ENCODE measurements at regions not wholly inside any gene's neighbourhood (a gene's known extent, or its start where the extent isn't known, plus 50 kb on each side); places are given as distances from the start of the nearest gene placed in this dataset.
"Not testable (repeated sequence)": the region's sequence is repeated elsewhere in the genome, so short reads cannot be mapped to it uniquely, and the experiment has no call there.

- no peak for DNase-seq
Observed at GRCh38 chr3:94615275-94616065, 552.6 kb downstream of the NSUN3 start.

- DNase-seq, result no peak
Observed at GRCh38 chr3:94616833-94617232, 554.0 kb downstream of the NSUN3 start.

DNA sequence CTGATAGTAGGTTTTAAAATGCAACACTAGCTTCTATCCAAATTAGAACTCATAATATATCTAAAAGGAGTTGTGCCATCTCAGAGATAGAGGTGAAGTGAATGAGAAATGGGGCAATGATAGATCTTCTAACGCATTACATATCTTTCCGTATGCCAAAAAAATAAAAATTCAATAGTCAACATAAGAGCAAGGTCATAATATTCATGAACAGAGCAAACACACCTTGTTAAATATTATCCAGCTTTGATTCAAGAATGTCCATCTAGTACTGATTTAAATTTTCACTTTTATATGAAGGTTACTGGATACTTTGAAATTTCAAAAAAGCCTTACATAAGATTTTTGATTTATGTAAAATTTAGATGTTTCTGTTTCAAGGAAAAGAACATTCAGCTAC, 554.5 kb downstream of the NSUN3 start:
- no peak for DNase-seq

- no peak for DNase-seq
Observed at GRCh38 chr3:94619643-94620042, 556.8 kb downstream of the NSUN3 start.

DNA sequence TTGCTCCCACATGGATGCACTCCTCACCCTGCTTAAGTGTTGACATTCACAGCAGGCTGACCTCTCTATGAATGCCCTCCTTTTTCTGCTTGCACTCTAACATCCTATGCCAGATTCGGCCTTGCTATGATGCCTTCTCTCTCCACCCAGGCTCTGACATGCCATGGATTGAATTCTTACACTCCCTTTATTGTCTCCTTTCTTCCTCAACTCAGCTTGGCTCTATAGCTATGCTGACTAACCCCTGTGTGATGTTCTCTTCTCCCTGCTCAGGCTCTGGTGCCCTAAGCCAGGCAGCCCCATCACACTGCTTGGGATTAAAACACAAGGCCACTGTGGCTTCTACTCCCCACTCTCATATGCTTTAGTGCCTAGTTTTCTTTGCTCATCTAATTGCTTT, 563.7 kb downstream of the NSUN3 start:
- DNase-seq, result no peak

- DNase-seq, result no peak
Observed at GRCh38 chr3:94627689-94628088, 564.8 kb downstream of the NSUN3 start.

DNA sequence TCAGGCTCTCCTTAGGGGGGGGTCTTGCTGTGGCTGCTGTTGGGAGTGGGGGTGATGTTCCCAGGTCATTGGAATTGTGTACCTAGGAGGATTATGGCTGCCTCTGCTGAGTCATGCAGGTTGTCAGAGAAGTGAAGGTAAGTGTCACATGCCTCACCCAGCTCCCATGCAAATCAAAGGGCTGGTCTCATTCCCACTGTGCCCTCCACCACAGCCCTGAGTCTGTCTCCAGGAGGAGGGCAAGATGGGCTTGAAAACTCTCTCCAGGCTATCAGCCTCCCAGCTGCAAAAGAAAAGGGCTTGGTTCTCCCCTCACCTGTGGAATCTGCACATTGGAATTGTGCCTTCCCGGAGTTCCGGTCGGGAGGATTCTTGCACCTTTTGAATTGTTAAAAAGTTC, 580.5 kb downstream of the NSUN3 start:
- no peak for DNase-seq

DNA sequence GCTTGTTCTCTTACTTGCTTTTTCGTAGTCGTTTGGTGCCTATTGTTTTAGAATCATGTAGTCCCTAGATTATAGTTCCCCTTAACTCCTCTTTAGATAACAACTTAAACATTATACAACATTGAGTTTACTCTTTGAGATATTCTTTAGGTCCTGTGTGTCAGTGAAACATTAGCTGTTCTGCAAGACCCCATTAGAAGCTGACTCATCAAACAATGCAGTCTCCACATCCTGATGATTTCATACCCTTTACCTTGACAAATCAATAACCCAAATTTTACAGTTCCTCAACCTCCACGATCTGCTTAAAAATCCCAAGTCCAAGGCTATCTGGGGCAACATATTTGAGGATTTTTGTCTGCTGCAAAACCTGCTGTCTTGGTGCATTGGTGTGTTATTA, 582.9 kb downstream of the NSUN3 start:
- DNase-seq, result no peak

- DNase-seq, result no peak
Observed at GRCh38 chr3:94647131-94647530, 584.3 kb downstream of the NSUN3 start.

GRCh38 chr3:94648270-94649180, 585.7 kb downstream of the NSUN3 start:
- DNase-seq, result not testable (repeated sequence)

DNA sequence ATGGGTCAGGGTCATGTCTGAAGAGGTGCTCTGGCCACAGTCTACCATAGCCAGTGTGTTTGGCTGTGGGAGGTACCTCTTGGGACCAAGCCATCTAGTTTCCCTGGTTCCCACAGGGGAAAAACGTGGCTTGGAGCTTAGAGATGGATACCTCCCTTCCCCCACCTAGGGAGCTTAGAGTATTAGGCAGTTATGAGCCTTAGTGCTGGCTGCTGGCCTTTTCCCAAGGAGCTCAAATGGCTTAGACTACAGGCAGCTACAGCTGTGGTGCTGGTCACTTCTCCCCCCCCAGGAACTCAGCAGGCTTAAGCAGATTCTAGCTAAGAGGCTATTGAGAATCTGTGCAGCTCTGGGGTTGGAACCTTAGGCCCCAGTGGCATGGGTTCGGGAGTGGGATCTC, 591.2 kb downstream of the NSUN3 start:
- DNase-seq, result no peak

- no peak for DNase-seq
Observed at GRCh38 chr3:94665922-94666321, 603.1 kb downstream of the NSUN3 start.

DNA sequence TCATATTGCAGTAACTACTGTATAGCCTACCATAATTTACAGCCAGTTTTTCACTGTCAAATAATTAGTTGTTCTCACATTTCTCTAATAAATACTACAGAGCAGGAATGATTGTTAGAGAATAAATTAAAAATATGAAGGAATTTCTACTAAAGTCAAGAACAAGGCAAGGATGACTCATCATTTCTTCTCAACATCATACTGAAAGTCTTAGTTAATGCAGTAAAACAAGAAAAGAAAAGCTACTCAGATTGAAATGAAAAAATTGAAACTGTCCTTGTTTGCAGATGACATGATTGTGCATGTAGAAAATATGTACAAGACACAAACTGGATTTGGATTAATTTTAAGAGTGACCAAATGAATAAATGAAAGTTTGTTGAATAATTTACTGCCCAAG, 608.2 kb downstream of the NSUN3 start:
- no peak for DNase-seq

GRCh38 chr3:94673876-94674275, 611.0 kb downstream of the NSUN3 start:
- peak; percentile 29 for DNase-seq

GRCh38 chr3:94686208-94686607, 623.3 kb downstream of the NSUN3 start:
- no peak for DNase-seq

- peak; percentile 4 for DNase-seq
Observed at GRCh38 chr3:94693997-94694640, 631.3 kb downstream of the NSUN3 start.

- no peak for DNase-seq
Observed at GRCh38 chr3:94694894-94695293, 632.0 kb downstream of the NSUN3 start.

DNA sequence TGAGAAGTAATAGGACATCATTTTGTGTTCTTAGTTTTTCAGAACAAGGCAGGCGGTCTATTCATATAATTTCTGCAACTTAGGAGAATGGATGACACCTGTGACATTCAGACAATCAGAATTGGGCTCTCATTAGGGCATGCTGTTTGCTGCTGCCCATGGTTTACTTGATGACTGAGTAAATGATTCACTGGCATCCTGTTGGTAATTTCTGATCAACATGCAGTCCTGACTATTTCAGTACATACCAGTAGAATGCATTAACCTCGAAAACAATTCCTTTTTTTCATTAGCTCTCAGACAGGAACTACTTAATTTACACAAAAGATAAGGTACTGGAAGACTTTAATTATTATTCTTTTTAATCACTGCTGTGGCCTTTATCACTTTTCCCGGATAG, 641.6 kb downstream of the NSUN3 start:
- no peak for DNase-seq

- no peak for DNase-seq
Observed at GRCh38 chr3:94709249-94709902, 646.5 kb downstream of the NSUN3 start.

- no peak for DNase-seq
Observed at GRCh38 chr3:94714194-94714593, 651.3 kb downstream of the NSUN3 start.

DNA sequence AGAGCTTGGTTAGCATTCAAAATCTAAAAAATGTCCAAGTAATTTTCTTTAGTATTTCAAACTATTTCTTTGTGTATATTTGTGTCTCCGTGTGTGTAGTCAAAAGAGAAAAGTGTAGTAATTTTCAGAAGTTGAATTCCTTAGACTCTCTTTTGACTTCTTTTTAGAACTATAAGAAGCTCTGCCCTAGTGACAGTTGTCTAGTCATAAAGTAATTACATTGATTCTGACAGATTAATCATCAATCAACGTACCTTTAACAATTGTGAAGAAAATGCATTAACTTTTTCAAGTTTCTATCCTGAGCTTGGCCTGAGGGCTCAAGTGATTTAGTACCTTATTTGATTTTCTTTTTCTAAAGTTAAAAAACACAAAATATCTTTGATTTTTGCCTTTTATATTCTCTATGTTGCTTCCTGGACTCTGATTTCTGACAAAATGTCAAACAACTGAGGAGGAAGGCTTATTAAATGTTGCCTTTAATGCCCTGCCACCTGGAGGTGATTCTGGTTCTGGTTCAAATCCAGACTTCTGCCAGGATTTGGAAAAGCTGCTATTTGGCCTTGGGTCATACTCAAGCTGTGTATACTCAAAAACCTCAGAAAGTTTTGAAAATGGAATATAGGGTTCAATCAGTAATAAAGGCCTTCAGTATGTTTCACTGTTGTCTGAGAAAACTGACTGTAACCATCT, 653.6 kb downstream of the NSUN3 start:
- no peak for DNase-seq

- no peak for DNase-seq
Observed at GRCh38 chr3:94734206-94734605, 671.3 kb downstream of the NSUN3 start.
